ENCODE measurements at regions not wholly inside any gene's neighbourhood (a gene's known extent, or its start where the extent isn't known, plus 50 kb on each side); places are given as distances from the start of the nearest gene placed in this dataset.

- TF ChIP-seq CTCF (conservative IDR thresholded peaks at IDR 0.05; ENCODE audit: low read depth, low read length) (no peak), EZH2 (IDR thresholded peaks at IDR 0.05; ENCODE audit: borderline replicate concordance, low read depth, low read length, poor library complexity, severe bottlenecking) (no peak)
These were observed 268.2 kb downstream of the ZNF608 start for GRCh38 chr5:124478264-124478663.
